ENCODE measurements at regions not wholly inside any gene's neighbourhood (a gene's known extent, or its start where the extent isn't known, plus 50 kb on each side); places are given as distances from the start of the nearest gene placed in this dataset.

DNA sequence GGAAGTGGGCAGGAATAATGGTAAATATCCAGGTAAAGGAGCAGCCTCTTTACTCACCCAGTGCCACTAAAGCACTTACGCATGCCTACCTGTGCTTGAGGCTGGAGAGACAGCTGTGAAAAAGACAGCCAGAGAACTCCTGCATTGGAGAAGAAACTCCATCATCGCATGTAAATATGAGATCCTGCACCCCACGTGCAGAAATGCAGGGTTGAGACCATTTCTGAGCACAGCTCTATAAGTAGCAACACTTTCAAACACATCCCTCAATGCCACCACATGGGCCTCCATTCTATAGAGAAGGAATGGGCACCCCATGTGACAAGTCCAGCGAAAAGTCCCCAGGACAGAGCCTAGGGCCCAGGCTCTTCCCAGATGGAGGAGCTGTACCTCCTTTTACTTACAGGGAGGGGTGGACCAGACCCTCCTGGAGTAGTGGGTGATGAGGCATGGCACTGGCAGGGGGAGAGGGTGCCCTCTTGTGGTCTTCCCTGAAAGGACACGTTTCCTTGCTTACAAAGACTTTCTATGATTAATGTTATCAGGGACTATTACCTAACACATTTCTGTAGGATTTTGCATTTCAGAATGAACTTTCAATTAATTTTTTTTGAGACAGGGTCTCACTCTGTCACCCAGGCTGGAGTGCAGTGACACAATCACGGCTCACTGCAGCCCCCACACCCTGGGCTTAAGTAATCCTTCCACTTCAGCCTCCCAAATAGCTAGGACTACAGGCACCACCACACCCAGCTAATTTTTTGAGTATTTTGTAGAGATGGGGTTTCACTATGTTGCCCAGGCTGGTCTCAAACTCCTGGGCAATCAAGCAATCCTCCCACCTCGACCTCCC lies 55.3 kb upstream of the IL17B start:
- H3K27ac ChIP-seq (ENCODE audit: low read depth in 1 of 2, low read length in 2 of 2) = no peak overlapping the region
- H3K27me3 ChIP-seq (ENCODE audit: control insufficient read depth in 2 of 2, insufficient read depth in 2 of 2, low read length in 2 of 2) = no peaks in the 10 kb centered on the region
- peaks cover 11 to 21% (median 17%) of the 10 kb centered on the region in 7 donors for H3K9me3 Mint-ChIP-seq
- DNase-seq = peak in 2 of 3 donors; percentile 12 to 29
- intact Hi-C loops (cut with micrococcal nuclease) = no loop called here
- no peak overlapping the region for H3K27ac Mint-ChIP-seq
- H3K9ac ChIP-seq (ENCODE audit: insufficient read depth, low read length, poor library complexity, severe bottlenecking) = no peak overlapping the region
- TF ChIP-seq, protein P1, sequence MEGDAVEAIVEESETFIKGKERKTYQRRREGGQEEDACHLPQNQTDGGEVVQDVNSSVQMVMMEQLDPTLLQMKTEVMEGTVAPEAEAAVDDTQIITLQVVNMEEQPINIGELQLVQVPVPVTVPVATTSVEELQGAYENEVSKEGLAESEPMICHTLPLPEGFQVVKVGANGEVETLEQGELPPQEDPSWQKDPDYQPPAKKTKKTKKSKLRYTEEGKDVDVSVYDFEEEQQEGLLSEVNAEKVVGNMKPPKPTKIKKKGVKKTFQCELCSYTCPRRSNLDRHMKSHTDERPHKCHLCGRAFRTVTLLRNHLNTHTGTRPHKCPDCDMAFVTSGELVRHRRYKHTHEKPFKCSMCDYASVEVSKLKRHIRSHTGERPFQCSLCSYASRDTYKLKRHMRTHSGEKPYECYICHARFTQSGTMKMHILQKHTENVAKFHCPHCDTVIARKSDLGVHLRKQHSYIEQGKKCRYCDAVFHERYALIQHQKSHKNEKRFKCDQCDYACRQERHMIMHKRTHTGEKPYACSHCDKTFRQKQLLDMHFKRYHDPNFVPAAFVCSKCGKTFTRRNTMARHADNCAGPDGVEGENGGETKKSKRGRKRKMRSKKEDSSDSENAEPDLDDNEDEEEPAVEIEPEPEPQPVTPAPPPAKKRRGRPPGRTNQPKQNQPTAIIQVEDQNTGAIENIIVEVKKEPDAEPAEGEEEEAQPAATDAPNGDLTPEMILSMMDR (IDR thresholded peaks at IDR 0.05) = peak; percentile 76
- 79% methylated on average over 3 of the region's 7 CpGs for WGBS (ENCODE audit: insufficient coverage)
- no peaks in the 10 kb centered on the region for H3K36me3 ChIP-seq (replicated peaks in 1 of 2; ENCODE audit: control insufficient read depth in 1 of 2, insufficient read depth in 2 of 2, low read length in 2 of 2)
- H3K4me1 ChIP-seq (ENCODE audit: control insufficient read depth in 1 of 2, insufficient read depth in 2 of 2, low read length in 2 of 2) = peaks cover 18 to 20% of the 10 kb centered on the region in 2 donors
- H3K27me3 Mint-ChIP-seq (ENCODE audit: low read depth in 3 of 3) = peaks cover 0 to 11% (median 0%) of the 10 kb centered on the region in 3 donors
- H3K79me2 ChIP-seq (ENCODE audit: insufficient read depth, low read length) = no peaks in the 10 kb centered on the region
- no peak overlapping the region for H3K4me2 ChIP-seq (replicated peaks; ENCODE audit: extremely low read depth, low read length, poor library complexity, severe bottlenecking)
- peaks cover 21% of the 10 kb centered on the region for H3K4me1 Mint-ChIP-seq
- H3K9me3 ChIP-seq (replicated peaks in 1 of 2; ENCODE audit: control insufficient read depth in 1 of 2, insufficient read depth in 1 of 2, low read length in 2 of 2) = peaks cover 13 to 18% of the 10 kb centered on the region in 2 donors
- H2AFZ ChIP-seq (ENCODE audit: insufficient read depth, low read depth, low read length, poor library complexity, severe bottlenecking) = no peak overlapping the region
- no peak overlapping the region for H3K4me3 ChIP-seq (replicated peaks in 1 of 3; ENCODE audit: low read depth in 2 of 3, low read length in 3 of 3)
- no peak overlapping the region for H3K4me3 Mint-ChIP-seq
- H4K20me1 ChIP-seq (ENCODE audit: insufficient read depth, low read length) = no peaks in the 10 kb centered on the region
- H3K36me3 Mint-ChIP-seq = peaks cover 0 to 11% of the 10 kb centered on the region in 2 donors

DNA sequence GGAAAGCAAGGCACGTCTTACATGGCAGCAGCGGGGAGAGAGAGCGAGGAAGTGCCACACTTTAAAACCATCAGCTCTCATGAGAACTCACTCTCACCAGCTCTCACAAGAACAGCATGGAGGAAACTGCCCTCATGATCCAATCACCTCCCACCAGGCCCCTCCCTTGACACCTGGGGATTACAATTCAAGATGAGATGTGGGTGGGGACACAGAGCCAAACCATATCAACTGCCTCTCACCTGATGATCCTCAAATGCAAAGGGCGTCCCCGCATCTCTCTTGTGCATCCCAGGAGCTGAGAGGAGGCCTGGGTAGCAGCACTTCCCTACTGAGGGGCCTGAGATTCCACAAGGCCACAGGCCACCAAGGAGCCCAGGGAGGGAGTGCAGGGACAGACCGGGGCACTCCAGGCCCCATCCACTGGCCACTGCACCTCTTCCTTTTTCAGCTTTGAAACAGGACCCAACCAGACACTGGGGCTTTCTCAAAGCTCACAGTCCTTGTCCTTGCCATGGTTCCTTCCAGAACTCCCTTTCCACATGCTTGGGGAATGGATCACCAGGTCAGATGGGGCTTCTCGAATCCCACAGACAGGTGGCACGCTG lies 54.5 kb upstream of the IL17B start:
- Histone ChIP-seq H3K4me1 (ENCODE audit: control insufficient read depth in 1 of 2, insufficient read depth in 2 of 2, low read length in 2 of 2) (peaks cover 23 to 28% of the 10 kb centered on the region in 2 donors), H3K4me3 (replicated peaks in 1 of 3; ENCODE audit: low read depth in 2 of 3, low read length in 3 of 3) (no peak overlapping the region), H4K20me1 (ENCODE audit: insufficient read depth, low read length) (no peaks in the 10 kb centered on the region), H3K27me3 (ENCODE audit: control insufficient read depth in 2 of 2, insufficient read depth in 2 of 2, low read length in 2 of 2) (no peaks in the 10 kb centered on the region), H3K27ac (ENCODE audit: low read depth in 1 of 2, low read length in 2 of 2) (no peak overlapping the region), H3K4me2 (replicated peaks; ENCODE audit: extremely low read depth, low read length, poor library complexity, severe bottlenecking) (no peak overlapping the region), H3K9me3 (replicated peaks in 1 of 2; ENCODE audit: control insufficient read depth in 1 of 2, insufficient read depth in 1 of 2, low read length in 2 of 2) (peaks cover 13 to 18% of the 10 kb centered on the region in 2 donors), H3K36me3 (replicated peaks in 1 of 2; ENCODE audit: control insufficient read depth in 1 of 2, insufficient read depth in 2 of 2, low read length in 2 of 2) (no peaks in the 10 kb centered on the region), H3K9ac (ENCODE audit: insufficient read depth, low read length, poor library complexity, severe bottlenecking) (no peak overlapping the region), H2AFZ (ENCODE audit: insufficient read depth, low read depth, low read length, poor library complexity, severe bottlenecking) (no peak overlapping the region), H3K79me2 (ENCODE audit: insufficient read depth, low read length) (no peaks in the 10 kb centered on the region)
- Mint-ChIP-seq H3K4me1 (peaks cover 27% of the 10 kb centered on the region), H3K9me3 (peaks cover 11 to 21% (median 17%) of the 10 kb centered on the region in 7 donors), H3K27ac (peak overlapping the region in 1 of 7 donors; percentile 24), H3K36me3 (peaks cover 0 to 11% of the 10 kb centered on the region in 2 donors), H3K27me3 (ENCODE audit: low read depth in 3 of 3) (peaks cover 0 to 10% (median 2%) of the 10 kb centered on the region in 3 donors), H3K4me3 (no peak overlapping the region)
- intact Hi-C loops (cut with micrococcal nuclease) = no loop called here
- WGBS (ENCODE audit: insufficient coverage) = 100% methylated on average over 3 of the region's 8 CpGs
- no peak for DNase-seq
- TF ChIP-seq, protein P1 (IDR thresholded peaks at IDR 0.05) = no peak
